SIG-M5 (cell line): ENCODE measurements at regions not wholly inside any gene's neighbourhood (a gene's known extent, or its start where the extent isn't known, plus 50 kb on each side); places are given as distances from the start of the nearest gene placed in this dataset.
"Not testable (repeated sequence)": the region's sequence is repeated elsewhere in the genome, so short reads cannot be mapped to it uniquely, and the experiment has no call there.

Experiments
- DNase-seq: peaks from one replicate; lab custom pipeline; 2025; lab: John Stamatoyannopoulos, UW

DNA sequence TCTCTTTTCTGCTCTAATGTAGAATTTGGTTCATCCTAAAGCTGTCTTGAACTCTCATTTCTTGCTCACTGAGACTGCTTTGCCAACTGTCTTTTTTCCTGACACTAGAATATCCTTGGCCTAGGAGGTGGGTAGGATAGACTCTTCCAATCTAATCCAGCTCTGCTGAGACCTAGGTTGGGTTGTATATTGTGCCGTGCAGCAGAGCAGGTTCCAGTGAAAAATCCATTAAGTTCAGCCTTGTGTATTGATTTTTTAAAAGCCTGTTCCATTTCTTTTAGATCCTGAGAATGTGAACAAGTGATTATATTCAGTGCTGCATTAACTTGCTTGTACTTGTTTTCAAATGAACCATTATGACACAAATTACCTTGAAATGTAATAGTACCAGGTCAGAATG lies 539.6 kb downstream of the LRRC70 start:
- DNase-seq: no peak

DNA sequence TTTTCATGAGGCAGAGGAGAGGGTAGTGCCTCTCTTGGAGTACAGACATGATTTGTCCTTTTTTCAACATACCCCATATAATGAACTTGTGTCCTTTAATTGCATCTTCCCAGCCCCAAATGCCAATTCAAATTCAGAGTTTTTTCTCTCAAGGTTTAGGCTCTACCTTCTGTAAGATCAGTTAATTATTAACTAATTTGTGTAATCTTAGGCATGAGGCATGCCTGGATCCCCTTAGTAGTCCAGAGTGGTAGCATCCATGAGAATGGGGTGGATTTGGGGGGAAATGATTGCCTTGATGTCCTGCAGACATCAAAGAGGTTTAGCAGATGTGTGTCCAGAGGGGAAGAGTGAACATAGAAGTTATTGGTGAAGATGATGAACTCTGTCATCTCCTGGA lies 533.3 kb downstream of the LRRC70 start:
- DNase-seq: no peak

DNA sequence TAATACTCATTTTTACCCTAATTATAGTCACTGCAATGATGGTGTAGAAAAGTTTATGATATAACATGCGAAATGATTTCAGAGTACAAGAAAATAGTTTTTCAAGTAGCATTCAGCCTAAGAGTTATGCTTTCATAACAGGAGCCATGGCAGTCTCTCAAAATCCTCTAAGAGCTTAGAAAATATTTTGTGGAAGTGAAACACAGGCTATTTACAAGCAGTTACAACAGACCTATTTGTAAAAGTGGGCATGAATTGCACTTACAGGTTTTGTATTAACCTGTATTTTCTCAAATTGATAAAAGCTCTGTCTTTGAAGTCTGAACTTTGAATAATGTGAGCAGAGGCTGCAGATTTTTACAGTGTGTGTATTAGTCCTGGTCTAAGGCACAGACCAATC lies 523.3 kb downstream of the LRRC70 start:
- no peak for DNase-seq

DNA sequence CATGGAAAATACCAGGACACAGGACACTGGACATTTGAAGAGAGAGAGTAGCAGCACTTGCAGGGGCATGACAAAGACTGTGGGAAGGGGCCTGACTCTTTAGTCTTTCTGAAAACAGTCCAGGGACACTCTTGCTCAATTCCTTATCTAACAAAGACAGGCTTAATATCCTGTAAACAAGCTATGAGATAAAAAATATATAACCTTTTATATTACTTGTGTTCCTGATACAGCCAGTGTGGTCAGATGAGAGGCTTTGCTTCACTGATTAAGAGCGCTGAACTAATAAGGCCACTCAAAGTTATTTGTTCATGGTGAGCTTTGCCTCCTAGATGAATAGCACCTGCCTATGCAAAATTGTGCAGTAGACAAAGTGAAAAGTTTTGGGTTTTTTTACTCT lies 518.7 kb downstream of the LRRC70 start:
- no peak for DNase-seq

DNA sequence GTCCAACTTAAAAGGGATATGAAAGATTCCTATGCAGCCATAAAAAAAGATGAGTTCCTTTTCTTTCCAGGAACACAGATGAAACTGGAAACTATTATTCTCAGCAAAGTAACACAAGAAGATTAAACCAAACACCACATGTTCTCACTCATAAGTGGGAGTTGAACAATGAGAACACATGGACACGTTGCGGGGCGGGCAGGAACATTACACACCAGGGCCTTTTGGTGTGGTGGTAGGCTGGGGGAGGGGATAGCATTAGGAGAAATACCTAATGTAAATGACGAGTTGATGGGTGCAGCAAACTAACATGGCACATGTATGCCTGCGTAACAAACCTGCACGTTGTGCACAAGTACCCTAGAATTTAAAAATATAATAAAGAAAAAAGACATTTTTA lies 516.1 kb downstream of the LRRC70 start:
- no peak for DNase-seq

DNA sequence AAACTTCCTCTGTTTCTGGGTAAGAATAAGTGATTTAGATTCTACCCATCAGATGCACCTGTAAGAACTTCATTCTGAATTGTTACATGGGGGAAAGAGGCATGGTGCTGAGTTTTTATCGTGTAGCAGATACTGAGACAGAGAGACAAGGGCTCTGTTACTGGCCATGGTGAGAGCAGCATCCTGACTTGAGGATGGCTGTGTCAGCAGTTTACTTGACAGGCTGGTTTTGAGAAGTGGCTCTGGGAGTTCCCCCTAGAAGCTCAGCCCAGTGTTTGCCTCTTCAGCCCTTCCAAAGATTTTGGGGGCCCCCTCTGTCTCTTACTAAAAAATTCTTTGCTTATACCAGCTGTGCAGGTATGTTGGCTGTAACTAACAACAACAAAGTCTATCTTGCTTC lies 510.5 kb downstream of the LRRC70 start:
- no peak for DNase-seq

DNA sequence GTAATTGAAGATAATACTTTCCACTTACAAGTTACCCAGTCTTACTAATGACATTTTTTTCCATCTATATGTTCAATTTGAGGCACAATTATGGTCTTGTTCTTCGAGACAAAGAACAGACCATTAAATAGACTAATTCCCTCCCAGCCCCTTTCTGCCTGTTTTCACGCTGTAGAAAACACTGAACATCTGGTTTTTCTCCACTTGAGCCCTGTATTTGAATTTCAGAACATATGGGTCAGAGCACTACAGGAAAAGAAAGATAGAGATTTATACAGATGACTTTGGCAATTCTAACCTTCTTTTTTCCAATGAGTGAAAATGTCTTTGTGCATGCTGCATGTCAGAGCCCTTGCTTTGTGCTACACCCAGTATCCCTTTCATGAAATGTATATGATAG lies 506.9 kb downstream of the LRRC70 start:
- DNase-seq: no peak

DNA sequence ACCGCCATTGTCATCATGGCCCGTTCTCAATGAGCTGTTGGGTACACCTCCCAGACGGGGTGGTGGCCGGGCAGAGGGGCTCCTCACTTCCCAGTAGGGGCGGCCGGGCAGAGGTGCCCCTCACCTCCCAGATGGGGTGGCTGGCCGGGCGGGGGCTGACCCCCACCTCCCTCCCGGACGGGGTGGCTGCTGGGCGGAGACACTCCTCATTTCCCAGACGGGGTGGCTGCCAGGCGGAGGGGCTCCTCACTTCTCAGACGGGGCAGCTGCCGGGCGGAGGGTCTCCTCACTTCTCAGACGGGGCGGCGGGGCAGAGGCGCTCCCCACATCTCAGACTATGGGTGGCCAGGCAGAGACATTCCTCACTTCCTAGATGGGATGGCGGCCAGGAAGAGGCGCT lies 505.1 kb downstream of the LRRC70 start:
- not testable (repeated sequence) for DNase-seq

DNA sequence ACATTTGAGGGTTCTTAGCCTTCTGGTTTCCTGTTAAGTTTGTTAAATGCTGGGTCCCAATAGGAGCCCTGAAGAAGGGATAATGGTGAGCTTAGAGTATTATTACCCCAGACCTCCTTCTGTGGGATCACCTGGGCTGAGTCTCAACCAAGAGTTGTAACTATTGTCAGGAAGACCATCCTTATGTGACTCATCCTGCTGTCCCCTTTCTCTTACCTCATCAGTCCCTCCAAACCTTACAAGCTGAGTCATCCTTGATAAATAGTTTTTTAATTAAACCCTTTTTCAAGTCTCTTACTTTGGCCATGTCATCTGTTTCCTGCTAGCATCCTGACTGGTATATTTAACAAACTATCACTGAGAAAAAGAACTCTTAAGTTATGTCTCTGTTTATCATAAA lies 502.8 kb downstream of the LRRC70 start:
- DNase-seq: no peak

DNA sequence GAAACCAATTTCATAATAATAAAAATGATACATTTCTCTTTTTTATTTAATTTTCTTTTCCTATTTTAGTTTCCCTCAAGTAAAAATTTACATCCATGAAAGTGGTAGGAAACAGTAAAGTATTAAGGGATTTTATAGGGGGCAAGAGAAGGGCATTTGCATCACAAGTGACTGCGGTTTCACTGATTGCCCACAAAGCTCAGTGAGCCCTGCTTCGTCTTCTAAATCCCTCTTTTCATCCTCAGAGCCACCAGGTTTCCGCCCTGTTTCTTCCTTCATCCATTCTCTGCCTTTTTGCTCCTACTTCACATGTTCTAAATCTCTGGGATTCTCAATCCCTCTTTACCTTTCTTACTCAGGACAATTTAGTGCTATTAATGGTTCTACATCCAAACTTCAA lies 491.4 kb downstream of the LRRC70 start:
- DNase-seq: no peak

DNA sequence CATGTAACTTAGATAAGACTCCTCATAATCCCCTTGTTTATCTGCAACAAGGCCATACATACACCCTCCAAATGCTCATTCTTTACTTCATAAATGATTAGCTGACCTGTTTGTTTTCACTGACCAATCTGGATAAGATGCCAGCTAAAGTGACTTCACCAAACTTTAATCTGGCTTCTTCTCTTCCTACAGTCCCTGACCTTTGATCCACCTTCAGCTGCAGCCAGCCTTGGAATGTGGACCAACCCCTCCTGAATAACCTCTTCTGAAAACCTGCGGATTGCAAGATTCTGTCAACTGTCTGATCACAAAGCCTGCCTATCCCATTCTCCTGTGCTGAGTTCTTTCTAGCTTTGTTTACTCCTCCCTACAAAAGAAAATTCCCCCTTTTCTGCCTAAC lies 476.8 kb downstream of the LRRC70 start:
- no peak for DNase-seq

DNA sequence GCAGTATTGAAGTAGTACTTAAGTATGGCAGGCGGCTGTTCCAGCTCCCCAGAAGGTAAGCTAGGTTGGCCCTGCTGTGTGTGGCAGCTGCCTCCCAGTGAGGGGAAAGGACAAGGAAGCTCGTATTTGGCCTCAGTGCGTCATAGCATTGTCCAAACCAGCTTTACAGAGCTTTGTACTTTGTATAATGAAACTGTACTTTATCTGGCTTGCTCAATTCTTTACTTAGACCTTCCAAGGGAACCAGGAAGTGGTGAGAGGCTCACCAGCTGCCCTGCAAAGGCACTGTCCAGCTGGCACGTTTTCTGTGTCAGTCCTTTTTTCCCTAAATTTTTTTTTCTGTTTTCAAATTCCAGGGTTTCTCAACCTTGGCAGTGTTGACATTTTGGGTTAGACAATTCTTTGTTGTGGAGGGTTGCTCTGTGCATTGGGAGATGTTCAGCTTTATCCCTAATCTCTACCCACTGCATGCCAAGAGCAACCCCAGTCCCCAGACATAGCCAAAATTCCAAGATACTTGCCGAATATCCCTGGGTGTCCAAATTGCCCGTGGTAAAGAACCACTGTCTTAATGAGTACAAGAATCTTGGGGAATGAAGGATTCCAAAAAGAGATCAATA lies 474.5 kb downstream of the LRRC70 start:
- no peak for DNase-seq

DNA sequence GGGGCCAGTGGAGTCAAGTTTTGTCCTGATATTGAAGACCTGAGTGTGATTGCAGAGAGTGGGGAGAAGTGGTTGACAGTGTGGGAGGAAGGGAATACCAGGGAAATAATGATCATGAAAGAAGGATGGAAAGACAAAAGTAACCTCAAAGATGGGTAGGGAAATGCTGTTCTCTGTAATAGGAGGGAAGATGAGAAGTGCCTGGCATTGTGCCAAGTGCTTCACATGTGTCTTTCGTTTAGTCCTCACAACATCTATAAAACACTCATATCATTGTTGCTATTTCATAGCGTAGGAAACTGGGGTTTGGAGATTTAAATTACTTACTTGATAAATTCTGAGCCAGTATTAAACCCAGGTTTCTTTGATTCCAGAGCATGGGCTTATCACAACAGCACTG lies 472.3 kb downstream of the LRRC70 start:
- DNase-seq: no peak

DNA sequence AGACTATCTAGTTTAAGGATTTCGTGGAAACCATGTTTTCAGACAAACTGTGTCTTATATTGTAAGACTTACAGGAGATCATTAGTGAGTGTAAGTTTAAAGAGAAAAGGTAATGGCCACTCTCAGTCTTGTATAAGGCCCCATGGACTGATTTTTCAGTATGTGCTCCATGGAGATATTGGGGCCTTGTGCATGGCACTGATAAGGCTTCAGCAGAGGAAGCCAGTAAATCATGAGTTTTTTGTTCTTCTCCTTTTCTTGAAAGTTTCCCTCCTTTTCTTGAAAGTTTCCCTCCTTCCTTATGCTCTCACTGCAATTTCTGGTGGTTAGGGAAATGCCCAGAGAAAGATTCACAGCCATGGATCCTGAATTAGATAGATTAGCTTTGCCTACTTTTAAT lies 471.3 kb downstream of the LRRC70 start:
- DNase-seq: no peak

DNA sequence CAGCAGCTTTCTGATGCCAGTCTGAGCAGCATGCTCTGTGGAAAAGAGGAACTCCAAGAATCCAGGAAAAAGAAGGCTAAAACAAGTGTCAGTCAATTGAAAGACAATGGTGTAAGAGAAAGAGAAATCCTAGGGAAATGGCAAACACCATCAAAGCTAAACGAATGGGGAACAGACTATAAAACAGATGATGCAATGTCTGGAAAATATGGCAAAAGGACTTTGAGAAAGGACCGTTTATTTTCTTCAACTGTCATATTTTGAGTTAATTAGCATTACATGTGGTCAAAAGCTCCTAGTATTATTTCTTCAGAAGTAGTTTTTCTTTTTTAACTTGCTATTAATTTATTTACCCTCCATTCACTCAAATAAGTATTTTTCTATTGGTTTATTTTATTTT lies 465.2 kb downstream of the LRRC70 start:
- no peak for DNase-seq

DNA sequence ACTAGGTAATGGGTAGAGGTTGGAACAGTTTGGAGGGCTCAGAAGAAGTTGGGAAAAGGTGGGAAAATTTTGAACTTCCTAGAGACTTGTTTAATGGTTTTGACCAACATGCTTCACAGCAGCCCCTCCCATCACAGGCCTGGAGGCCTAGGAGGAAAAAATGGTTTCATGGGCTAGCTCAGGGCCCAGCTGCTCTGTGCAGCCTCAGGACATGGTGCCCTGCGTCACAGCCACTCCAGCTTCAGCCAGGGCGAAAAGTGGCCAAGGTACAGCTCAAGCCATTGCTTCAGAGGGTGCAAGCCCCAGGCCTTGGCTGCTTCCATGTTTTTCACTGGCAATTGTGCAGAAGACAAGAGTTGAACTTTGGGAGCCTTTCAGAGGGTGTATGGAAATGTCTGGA lies 453.7 kb downstream of the LRRC70 start:
- DNase-seq: no peak

DNA sequence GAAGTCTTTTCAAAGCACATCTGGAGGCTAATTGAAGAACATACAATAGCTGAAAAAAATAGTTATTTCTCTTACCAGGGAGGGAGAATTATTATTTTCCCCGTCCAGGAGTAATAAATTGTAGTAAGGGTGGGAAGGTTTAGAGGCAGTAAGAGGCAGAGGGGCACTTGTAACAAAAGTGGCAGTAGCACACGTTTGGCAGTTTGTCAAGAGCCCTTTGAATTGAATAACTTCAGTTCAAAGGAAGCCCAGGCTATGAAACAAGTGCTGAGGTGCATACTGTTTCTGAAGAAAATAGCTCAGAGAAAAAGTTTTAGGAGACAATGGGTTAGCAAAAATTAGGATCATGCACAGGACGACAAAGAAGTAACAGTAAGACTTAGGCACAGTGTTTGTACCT lies 451.3 kb downstream of the LRRC70 start:
- no peak for DNase-seq

DNA sequence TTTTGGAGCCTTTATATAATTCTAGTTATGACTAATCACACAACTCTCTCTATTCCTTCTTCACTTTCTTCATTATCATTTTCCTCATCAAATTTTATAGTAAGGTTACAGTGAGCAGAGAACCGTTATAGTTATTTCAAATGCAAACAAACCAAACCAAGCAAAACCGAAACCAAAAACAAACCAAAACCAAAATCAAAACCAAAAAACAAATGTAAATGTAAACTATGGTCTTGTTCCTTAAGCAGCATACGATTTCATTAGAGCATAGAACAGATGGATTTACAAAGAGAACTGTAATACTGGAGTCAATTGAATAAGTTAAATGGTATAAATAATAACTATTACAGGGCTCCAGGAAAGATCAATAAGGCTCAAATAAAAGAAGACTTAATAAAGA lies 447.1 kb downstream of the LRRC70 start:
- no peak for DNase-seq

DNA sequence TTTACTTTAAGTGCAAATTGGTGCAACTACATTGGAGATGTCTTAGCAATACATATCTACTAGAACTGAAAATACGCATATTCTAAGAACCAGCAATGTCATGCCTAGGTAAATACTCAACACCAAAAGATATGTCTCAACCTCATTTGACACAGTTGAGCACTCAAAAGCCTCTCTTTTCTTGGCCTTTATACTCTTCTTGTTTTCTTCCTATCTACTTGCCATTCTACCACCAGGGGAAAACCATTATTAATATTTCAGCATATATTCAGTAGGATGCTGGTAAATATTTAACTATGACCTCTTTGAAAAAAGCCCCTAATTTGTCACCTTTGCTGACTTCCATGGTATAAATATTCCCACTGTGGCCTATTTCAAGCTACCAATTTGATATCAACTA lies 443.8 kb downstream of the LRRC70 start:
- DNase-seq: no peak

DNA sequence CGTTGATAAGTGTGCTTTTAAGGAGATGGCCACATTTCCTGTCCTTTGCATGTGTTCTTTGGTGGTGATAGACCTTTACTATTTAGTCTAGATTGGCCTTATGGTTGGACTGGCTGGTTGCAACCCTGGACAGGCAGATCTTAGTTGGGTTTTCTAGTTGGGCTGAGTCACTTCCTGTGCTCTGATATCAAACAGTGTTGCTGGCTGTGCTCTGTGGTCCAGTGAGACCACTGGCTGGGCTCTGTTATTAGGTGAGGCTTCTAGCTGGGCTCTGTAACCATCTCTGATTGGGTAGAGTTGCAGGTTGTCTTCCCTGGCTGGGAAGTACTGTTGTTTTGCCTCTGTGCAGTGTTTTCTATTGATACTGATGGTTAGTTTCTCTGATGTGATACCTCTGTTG lies 432.5 kb downstream of the LRRC70 start:
- no peak for DNase-seq

DNA sequence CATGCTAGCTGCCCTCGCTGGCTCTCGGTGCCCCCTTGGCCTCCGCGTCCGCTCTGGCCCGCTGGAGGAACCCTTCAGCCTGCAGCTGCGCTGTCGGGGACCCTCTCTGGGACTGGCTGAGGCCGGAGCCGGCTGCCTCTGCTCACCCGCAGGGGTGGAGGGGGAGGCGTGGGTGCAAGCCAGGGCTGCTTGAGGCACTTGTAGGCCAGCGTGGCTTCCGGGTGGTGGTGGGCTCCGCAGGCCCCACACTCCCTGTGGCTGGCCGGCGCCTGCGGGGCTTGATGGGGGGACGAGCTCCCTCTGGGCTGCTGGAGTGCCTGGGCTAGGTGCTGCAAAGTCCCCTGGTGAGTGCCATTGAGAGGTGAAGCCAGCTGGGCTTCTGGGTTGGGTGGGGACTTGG lies 429.6 kb downstream of the LRRC70 start:
- DNase-seq: no peak

DNA sequence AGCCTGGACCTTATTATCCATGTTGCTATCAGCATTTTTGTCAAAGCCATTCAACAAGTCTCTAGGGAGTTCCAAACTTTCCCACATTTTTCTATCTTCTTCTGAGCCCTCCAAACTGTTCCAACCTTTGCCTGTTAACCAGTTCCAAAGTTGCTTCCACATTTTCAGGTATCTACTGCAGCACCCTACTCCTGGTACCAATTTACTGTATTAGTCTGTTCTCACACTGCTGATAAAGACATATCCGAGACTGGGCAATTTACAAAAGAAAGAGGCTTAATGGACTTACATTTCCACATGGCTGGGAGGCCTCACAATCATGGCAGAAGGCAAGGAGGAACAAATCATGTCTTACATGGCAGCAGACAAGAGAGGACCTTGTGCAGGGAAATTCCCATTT lies 416.2 kb downstream of the LRRC70 start:
- DNase-seq: not testable (repeated sequence)

DNA sequence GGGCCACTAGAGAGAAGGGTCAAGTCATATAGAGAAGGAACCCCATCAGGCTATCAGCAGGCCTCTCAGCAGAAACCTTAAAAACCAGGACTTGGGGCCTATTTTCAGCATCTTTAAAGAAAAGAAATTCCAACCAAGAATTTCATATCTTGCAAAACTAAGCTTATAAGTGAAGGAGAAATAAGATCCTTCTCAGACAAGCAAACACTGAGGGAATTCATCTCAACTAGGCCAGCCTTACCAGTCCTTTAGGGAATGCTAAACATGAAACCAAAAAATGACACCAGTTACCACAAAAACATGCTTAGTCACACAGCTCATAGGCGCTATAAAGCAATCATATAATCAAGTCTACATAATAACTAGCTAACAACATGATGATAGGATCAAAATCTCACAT lies 407.1 kb downstream of the LRRC70 start:
- no peak for DNase-seq

DNA sequence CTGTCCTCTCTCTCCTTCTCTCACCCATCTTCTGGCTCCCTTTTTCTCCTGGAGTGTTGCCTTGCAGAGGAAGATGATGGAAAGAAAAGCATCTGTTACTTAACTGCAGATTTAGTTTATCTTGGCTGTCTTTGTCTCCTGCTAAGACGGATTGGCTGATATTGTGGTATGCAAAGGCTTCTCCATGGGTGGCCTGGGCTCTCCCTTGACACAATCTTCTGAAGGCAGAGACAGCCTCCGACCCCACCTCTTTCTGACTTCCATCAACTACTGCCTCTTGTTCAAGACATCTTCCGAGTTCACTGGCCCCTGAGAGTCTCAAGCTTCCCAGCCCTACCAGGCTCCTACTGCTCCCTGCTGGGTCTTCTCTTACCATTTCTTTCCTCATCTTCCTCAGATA lies 403.7 kb downstream of the LRRC70 start:
- no peak for DNase-seq

DNA sequence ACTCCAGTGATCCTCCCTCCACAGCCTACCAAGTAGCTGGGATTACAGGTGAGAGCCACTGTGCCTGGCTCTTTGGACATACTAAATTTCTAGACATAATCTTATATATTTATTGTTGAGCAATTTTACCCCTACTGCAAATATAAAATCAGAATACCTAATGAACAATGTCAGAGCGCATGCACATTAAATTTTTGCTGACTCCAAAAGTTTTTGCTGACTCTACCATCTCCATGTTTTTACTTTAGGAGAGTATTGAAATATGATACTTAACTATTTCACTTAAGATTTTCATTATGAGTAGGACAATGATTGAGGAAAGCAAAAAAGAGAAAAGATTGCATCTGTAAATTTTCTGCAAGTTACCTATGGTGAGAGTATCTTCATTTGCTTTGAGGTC lies 402.3 kb downstream of the LRRC70 start:
- no peak for DNase-seq
